ENCODE measurements at regions not wholly inside any gene's neighbourhood (a gene's known extent, or its start where the extent isn't known, plus 50 kb on each side); places are given as distances from the start of the nearest gene placed in this dataset.

DNA sequence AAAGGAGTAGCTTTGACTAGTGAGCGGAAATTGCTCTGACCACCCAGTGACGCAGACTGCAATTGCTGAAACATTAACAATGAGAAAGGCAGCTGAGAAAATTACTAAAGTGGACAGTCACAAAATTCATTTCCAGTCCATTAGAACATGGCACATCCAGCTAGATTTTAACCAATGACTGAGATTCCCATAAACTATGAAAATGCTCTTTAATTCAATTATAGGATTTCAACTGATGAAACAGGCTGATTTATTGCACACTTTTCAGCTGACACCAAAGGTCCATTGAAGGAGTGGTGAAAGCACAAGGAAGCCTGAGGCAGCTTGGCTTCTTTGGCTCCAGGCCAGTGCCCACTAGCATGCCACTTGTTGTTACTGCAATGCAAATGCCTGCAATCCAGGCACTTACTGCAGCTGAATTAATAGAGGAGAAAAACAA, 933.4 kb downstream of the SLITRK6 start:
- no peak for TF ChIP-seq POLR2AphosphoS5 (IDR thresholded peaks at IDR 0.05)
- TF ChIP-seq POLR2A (IDR thresholded peaks at IDR 0.05): no peak
- TF ChIP-seq, protein P1, sequence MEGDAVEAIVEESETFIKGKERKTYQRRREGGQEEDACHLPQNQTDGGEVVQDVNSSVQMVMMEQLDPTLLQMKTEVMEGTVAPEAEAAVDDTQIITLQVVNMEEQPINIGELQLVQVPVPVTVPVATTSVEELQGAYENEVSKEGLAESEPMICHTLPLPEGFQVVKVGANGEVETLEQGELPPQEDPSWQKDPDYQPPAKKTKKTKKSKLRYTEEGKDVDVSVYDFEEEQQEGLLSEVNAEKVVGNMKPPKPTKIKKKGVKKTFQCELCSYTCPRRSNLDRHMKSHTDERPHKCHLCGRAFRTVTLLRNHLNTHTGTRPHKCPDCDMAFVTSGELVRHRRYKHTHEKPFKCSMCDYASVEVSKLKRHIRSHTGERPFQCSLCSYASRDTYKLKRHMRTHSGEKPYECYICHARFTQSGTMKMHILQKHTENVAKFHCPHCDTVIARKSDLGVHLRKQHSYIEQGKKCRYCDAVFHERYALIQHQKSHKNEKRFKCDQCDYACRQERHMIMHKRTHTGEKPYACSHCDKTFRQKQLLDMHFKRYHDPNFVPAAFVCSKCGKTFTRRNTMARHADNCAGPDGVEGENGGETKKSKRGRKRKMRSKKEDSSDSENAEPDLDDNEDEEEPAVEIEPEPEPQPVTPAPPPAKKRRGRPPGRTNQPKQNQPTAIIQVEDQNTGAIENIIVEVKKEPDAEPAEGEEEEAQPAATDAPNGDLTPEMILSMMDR (IDR thresholded peaks at IDR 0.05): no peak

All from upper lobe of left lung (tissue), 4 donors.